GM21423 (cell line): ENCODE measurements at regions not wholly inside any gene's neighbourhood (a gene's known extent, or its start where the extent isn't known, plus 50 kb on each side); places are given as distances from the start of the nearest gene placed in this dataset.

ENCODE experiments used
- ATAC-seq: cut with Tn5 transposase; IDR thresholded peaks from one replicate; pipeline ENCODE4 v1.9.1; 2021; ENCODE audit warnings: mild to moderate bottlenecking, moderate library complexity; ENCODE audit not compliant: unreplicated experiment

DNA sequence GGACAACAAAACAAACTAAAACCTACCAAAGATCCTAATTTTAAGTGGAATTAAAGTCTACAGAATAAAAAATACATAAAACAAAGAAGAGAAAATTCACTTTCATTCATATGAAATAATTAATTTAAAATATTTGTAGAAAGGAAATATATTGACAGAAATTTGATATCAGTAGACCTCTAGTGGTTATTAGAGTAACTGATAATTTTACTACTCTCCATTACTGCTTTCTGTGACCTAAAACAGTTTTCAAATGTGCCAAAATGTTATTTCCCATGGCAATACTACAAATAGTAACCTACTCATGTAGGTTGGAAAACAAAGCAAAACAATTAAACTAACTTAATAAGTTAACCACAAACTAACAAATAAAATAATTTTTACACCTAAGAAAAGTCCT is 147.1 kb downstream of the NOL4 start:
- no peak for ATAC-seq

DNA sequence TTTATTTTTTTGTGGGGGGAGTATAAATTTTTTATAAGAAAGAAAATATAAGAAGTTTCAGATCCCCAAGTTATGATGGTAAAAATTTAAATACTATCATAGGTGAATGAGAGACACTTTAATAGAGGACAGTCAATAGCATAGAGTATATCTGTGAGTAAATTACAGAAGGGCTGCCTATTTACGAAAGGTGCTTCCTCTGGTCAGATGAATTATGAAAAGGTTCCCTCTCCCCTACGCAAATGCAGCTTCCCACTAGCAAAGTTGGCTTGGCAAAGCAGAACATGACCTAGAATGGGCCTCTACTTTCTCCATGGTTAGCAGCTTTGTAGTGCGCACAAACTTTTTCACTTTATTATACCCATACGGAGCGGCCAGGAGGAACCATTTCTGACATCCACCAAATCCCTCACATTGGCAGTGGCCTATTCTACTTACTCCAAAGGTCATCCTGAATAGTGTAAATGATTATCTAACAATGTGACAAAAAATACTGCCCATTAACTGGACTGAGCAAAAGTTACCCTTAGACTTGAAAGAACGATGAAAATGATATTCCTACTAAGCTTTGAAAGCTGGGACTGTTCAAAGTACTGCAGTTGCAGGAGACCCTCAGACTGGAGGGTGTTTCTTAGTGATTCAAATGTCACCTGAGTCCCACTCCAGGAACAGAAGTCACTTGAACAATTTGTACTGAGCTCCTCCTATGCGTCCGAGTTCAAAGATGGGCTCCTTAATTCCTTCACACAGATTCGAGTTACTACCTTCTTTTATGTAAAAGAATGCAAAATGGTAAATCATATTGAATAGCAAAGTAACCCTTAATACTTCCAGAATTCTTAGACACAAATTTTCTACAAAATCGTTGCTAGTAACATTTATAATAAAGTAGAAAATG is 148.5 kb downstream of the NOL4 start:
- ATAC-seq, result no peak

DNA sequence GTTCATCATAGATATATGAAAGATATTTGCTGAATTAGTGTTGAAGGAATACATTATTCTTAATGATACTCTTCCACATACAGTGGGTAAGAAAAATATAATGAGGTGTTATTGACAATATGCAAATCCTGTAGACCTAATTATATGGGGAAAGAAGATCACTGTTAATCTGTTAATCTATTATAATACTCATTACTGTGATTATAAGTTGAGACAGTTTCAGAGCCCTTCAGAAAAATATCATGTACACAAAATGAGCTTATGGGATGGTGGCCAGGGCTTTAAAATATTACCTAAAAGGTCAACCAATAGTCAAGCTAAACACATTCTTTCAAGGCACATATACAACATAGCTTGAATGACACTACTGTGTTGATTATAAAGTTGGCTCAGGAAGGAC is 163.5 kb downstream of the NOL4 start:
- no peak for ATAC-seq

DNA sequence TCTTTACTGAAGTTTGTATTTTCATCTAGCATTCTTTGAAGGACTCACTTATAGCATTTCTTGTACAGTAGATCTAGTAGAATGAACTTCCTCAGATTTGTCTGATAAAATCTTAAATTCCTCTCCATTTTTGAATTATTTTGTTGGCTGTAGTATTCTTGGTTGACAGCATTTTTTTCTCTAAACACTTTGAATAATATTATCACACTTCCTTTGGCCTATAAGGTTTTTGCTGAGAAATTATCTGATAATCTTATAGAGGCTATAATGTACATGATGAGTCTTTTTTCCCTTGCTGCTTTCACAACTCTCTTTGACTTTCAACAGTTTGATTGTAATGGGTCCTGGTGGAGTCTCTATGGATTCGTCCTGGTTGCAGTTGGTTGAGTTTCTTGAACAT is 169.5 kb downstream of the NOL4 start:
- ATAC-seq, result no peak

DNA sequence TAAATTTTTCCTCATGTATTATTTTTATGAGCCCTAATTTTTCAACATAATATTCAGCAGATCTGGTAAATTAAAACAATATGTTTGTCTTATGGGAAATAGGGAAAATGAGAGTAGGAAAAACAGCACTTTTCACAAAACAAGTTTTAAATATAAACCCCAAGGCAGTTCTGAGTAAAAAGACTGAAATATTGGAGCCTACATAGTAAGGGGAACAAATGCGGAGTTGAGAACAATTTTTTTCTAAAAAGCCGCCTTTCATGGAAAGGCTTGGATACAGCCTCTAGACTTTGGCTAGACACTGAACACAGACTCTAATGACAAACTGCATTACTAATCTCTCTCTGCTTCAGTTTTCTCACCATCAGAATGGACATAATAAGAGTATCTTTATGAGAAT is 174.1 kb downstream of the NOL4 start:
- no peak for ATAC-seq

DNA sequence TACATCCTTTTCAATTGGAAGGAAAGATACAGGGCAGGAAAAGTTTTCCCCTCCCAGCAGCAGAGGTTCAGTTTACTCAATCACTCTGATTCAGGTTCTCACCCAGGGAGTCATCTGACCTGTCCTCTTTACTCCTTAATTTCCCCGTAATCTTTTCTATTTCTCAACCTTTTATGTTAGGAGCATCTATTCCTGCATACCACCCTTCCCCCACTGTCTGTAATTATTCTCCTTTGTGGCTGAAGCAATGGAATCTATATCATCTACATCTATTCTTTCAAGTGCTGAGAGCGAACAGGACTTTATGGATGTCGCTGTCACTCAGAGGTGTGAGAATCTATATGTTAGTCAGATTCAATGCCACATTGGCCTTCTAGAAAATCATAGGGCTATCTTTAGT is 175.2 kb downstream of the NOL4 start:
- ATAC-seq, result no peak

DNA sequence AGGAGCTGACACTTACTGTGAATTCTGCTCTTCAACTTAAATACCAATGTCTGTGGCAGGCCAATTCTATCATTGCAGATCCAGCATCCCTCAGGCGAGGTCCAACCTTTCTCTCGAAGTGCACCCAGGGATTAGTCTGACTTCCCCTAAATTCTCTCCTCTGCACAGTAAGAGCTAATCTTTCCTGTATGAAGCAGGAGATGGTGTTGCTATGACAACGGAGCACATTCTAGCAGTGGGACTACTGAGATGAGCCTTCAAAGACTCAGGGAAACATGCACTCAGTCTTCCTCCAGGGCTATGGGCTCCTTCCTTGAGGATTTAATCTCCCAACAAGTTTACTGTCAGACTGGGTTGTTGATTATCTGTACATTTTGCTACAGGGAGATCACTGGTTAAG is 176.3 kb downstream of the NOL4 start:
- ATAC-seq, result no peak

DNA sequence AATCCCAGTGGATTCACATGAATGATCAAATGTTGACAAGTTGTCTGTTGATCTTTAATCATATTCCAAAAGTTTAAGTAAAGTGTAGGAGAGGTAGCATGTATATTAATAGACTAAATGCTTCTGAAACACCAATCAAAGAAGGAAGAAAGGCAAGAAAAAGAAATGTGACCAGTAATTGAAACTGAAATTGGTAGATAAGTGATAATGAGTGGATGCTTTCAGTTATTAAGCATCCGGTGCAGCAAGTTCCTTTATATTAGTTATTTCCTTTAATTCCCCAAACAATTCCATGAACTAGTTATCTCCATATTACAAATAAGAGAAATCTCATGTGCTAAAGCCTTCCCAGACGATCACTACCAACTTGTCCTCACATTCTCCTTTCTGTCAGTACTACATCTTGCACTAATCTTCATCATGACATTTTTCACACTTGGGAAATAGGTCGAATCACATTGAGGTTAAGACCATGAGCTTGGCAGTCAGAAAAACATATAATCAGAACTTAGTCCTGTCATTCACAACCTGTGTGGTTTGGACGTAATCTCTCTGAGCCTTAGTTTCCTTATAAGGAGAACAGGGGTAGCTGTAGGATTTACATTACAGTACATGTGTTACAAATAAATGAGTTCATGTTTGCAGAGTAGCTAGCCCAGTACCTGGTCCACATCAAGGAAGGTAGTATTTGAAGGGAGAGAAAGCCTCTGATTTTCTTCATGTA is 182.1 kb downstream of the NOL4 start:
- ATAC-seq, result no peak

DNA sequence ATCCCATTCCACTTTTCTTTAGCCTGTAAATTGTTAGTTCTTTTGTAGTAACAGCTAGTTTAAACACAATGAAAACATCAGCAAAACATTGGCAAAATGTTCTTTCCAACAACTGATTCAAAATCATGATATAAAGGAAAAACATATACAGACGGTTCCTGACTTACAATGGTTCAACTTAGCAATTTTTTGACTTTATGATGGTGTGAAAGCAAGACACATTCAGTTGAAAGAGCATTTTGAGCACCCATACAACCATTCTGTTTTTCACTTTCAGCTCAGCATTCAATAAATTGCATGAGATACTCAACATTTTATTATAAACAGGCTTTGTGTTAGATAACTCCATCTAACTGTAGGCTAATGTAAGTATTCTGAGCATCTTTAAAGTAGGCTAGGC is 185.1 kb downstream of the NOL4 start:
- ATAC-seq, result no peak

DNA sequence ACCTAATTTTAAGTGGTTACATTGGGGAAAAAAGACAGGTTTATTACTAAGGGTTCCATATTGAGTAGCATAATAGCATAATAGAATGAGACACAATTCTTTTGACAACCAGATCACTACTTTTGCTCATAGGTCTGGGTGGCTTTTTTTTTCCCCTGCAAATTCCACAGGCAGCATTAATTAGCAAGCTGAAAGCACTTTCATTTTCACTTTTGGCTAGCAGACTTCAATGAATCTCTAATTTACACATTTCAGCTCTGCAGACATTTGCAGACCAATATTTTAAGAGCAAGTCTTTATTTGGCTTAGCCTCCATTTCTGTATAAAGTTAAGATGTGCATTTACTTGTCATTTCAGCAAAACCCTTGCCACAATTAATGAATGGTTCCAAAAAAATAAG is 185.5 kb downstream of the NOL4 start:
- peak; percentile 84 for ATAC-seq

DNA sequence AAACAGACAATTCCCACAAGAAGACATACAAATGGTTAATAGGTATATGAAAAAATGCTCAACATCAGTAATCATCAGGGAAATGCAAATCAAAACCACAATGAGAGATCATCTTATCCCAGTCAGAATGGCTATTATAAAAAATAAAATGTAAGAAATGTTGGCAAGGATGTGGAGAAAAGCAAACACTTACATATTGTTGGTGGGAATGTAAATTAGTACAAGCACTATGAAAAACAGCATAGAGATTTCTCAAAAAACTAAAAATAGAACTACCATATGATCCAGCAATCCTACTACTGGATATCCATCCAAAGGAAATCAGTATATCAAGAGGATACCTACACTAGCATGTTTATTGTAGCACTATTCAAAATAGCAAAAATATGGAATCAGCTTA is 186.6 kb downstream of the NOL4 start:
- ATAC-seq, result no peak

DNA sequence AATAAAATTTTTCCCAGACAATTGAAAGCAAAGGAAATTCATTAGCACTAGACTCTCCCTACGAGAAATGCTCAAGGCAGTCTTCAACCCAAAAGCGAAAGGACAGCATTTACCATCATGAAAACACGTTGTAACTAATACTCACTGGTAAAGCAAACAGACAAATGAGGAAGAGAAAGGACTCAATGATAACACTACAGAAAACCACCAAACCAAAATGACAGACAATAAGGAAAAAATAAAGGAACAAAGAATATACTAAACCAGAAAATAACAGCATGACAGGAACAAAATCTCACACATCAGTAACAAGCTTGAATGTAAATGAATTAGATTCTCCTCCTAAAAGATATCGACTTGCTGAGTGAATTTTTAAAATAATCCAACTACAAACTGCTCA is 190.7 kb downstream of the NOL4 start:
- no peak for ATAC-seq

DNA sequence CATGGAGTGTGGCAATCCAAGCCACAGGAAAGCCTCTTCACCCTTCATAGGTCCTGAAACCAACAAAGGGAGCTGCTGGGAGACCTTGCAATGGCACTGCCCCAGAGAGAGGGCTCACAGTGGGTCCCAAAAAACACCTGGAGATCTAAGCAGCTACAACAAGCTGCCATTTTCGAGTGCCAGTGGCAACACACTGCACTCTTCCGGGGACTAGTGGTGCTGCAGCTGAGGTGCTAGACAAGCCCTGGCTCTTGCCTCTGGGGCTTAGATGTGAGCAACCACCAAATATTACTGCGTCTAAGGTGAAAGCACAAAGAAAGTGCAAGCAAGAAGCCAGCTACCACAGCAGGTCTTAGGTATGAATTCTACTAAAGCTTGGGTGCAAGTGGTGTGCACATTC is 192.9 kb downstream of the NOL4 start:
- ATAC-seq, result no peak

DNA sequence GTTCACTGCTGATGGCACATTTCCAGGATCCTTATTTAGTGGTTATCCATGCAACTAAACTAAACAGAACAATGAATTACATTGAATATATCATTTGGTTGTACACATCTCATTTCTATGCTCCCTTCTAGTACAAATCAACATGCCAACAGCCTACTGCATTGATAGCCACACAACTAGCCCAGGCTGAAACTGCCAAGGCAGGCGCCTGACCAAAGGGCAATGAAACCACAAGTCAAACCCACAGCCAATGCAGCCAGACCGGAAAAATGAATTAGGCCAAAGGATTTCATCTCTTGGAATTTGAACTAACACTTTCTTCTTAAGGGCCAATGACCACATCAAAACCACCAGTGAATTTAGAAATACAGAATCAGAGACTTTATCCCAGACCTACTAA is 196.4 kb downstream of the NOL4 start:
- no peak for ATAC-seq

DNA sequence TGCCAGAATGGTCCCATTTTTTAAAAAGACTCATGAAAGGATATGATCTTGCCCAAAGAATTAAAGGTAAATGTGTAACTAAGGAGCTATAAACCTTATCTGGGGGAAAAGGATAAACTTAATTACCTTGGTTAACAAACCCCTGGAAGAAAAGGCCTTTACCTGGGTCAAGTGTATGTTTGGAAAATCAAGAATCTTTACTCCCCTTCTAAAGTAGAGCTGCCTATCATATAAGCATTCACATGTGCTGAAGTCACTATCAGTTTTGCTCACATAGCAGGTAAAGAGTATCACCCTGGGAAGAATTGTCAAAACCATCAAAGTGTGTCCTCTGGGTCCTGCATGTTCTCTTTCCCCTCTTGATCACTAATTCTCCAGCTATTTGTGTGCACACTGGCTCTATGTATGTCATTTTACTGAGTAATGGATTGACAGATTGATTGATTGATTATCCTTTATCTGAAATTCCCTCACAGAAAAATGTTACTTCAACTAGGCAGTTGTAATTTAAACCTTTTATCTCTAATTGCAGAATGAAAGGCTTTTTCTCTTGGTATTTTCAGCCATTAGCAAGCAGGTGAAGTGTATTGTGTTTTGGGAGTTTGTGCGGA is 199.4 kb downstream of the NOL4 start:
- ATAC-seq, result no peak

DNA sequence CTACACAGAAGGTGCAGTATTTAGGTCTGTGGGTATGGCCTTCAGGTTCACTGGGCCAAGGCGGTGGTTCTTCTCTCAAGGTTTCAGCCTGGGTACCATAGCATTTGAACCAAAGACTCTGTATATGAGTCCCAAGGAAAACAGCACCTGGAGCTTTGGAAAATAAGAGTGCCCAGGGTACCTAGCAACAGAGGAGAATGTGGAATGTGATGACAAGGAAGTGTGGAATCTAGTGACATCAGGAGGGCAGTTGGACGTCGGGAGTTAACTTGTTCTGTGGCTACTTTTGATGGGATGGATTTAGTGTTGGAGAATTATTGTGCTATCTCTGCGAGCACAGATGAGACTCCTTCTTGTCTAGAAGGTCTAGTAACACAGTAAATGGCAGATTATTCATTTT is 201.2 kb downstream of the NOL4 start:
- no peak for ATAC-seq

DNA sequence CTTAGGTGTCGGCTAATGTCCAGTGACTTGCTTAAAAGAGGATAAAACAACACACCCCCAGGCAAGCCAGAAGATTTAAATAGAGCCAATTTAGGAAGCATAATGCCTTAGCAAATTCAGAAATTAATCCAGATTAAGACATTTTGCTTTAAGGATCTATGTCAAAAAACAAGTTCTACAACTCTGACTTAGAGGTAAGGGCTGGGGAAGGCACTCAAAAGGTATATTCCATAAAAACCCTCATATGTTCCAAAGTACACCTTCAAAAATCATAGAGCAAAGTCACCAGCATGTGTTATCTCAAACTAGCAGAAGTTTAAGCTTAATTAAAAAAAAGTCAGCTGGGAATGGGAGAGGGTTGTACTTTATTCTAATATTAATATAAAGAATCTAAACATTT is 206.4 kb downstream of the NOL4 start:
- ATAC-seq, result no peak

DNA sequence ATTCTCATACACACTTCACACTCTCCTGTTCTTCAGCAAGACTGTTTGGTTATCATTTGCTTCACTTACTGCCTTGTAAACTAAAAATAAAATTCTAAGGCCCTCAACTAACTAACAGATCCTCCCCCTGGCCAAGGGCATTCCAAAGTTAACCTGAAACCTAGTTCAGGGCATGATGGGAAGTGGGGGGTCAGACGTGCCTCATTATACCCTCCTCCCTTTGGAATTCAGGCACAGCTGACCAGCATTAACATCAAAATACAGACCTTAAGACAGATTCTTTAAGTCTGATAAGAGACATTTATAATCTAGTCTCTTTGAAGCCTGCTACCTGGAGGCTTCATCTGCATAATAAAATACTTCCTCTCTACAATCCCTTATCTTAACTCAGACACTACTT is 221.0 kb downstream of the NOL4 start:
- no peak for ATAC-seq

DNA sequence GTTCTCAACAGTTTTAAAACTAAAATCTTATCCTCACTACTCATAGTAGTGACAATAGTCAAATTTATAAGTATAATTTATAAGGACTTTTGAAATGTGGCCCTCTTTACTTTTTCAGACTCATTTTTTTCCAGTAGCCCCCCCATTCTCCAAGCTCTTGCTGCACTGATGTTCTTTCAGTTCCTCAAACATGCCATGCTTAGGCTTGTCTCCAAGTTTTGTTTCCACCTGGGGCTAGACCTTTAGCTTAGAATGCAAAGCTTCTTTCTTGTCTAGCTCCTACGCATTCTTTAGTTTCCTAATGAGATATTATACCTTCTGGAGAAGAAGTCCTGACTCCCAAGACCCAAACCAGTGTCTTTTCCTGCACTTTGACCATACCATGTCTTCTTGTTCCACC is 222.6 kb downstream of the NOL4 start:
- ATAC-seq, result no peak

DNA sequence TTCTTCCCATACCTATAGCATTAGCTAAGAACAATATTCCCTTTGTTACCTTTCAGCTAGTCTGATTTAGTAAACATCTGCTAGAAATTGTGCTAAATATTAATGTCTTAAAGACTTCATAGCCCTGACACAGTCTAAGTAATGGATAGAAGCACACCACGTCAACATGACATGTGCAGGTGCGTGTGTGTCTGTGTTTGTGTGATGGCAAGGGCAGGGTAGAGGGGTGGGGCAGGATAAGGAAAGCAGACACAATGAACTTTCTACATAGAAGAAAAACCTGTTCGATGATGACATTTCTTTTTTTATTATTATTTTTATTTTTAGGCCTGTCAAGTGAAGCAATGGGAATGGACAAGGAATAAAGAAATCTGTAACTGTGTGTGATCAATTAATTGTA is 223.3 kb downstream of the NOL4 start:
- ATAC-seq, result no peak

DNA sequence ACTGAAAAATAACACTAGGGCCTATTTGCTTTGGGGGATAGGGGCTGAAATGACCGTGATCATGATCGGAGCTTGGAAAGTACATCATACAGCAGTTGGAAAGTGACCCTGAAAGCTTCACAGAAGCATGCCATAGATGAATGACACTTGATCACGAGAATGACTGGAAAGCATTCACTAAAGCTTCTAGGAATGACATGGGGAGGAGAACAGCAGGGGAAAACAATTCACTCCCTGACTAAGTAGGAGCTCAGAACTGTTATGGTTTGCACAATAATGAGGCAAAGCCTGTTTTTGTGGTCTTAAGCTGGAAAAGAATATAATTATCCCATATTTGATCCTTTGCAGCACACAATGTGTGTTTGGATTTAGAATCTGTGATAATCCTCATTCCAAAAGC is 237.5 kb downstream of the NOL4 start:
- ATAC-seq, result no peak

DNA sequence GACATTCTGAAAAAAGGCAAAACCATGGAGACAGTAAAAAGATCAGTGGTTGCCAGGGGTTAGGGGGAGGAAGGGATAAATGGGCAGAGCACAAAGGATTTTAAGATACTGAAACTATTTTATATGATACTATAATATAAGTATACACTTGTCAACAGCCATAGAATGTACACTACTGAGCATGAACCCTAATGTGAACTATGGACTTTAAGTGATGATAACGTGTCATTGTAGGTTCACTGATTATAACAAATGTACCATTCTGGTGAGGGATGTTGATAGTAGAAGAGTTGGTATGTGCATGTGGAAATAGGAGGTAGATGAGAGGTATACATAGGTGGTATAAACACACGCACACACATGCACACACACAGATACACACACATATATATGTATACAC is 241.6 kb downstream of the NOL4 start:
- ATAC-seq, result no peak
